IMR-90 (cell line): ENCODE measurements at regions not wholly inside any gene's neighbourhood (a gene's known extent, or its start where the extent isn't known, plus 50 kb on each side); places are given as distances from the start of the nearest gene placed in this dataset.

Experiments used
- ATAC-seq: fragments of 200-7000 bp; cut with Tn5 transposase; 2 replicates; pipeline ENCODE4 v1.9.1; 2020; ENCODE audit warnings: low read depth, mild to moderate bottlenecking, moderate library complexity
- BruUV-seq: library from RNA; stranded (reverse); fragments of 400-500 nt; replicated peaks from 2 replicates; lab custom pipeline; 2021; lab: Mats Ljungman, UMichigan
- CTCF ChIA-PET: fragments of 300-600 bp; formaldehyde crosslinking; extraction: SDS; loops from one replicate; lab custom pipeline; 2021; ENCODE audit warnings: antibody characterized with exemption; lab: Yijun Ruan, JAX
- POLR2A ChIA-PET: fragments of 300-600 bp; sonication (Branson Sonifier 250); formaldehyde crosslinking; loops from one replicate; lab custom pipeline; 2022; ENCODE audit warnings: antibody characterized with exemption; ENCODE audit not compliant: unreplicated experiment; lab: Charles Lee
- DNase-seq: peaks from one replicate; pipeline ENCODE4 v3.0.0; 2013
- H2AFZ ChIP-seq: replicated peaks from 2 replicates; pipeline ENCODE3; 2013; ENCODE audit warnings: low read length, mild to moderate bottlenecking; ENCODE audit not compliant: poor library complexity
- H2AK5ac ChIP-seq: 2 replicates; pipeline ENCODE4 v1.6.1; 2013; ENCODE audit warnings: low read depth, low read length, inconsistent platforms
- H2AK9ac ChIP-seq: replicated peaks from 2 replicates; pipeline ENCODE3; 2013; ENCODE audit warnings: mild to moderate bottlenecking, low read depth, low read length, moderate library complexity; ENCODE audit not compliant: poor library complexity
- H2BK120ac ChIP-seq: 2 replicates; pipeline ENCODE4 v1.6.1; 2013; ENCODE audit warnings: low read depth, low read length, inconsistent platforms
- H2BK15ac ChIP-seq: 3 replicates; pipeline ENCODE4 v1.6.1; 2013; ENCODE audit warnings: low read depth, low read length, inconsistent platforms
- H2BK20ac ChIP-seq: 2 replicates; pipeline ENCODE4 v1.6.1; 2013; ENCODE audit warnings: low read depth, mild to moderate bottlenecking, inconsistent platforms, low read length, moderate library complexity
- H2BK5ac ChIP-seq: 2 replicates; pipeline ENCODE4 v1.6.1; 2013; ENCODE audit warnings: mild to moderate bottlenecking, low read depth, low read length, inconsistent platforms; ENCODE audit not compliant: poor library complexity, severe bottlenecking
- H3K14ac ChIP-seq: replicated peaks from 2 replicates; pipeline ENCODE4 v1.6.1; 2013; ENCODE audit warnings: low read depth, low read length, inconsistent platforms
- H3K18ac ChIP-seq: 2 replicates; pipeline ENCODE4 v1.6.1; 2013; ENCODE audit warnings: low read depth, low read length, control low read depth
- H3K23ac ChIP-seq: 2 replicates; pipeline ENCODE4 v1.6.1; 2013; ENCODE audit warnings: low read depth, low read length, inconsistent platforms
- H3K27ac ChIP-seq: 2 replicates; pipeline ENCODE4 v1.5.1; 2013; ENCODE audit warnings: mild to moderate bottlenecking, control low read depth, low read length; ENCODE audit not compliant: insufficient read depth
- H3K27me3 ChIP-seq: 2 replicates; pipeline ENCODE4 v1.6.1; 2013; ENCODE audit warnings: low read length; ENCODE audit not compliant: control insufficient read depth, insufficient read depth
- H3K36me3 ChIP-seq: 2 replicates; pipeline ENCODE4 v1.6.1; 2013; ENCODE audit warnings: low read length, mixed read lengths; ENCODE audit not compliant: control insufficient read depth, insufficient read depth
- H3K4ac ChIP-seq: 2 replicates; pipeline ENCODE4 v1.6.1; 2013; ENCODE audit warnings: low read depth, low read length, inconsistent platforms
- H3K4me1 ChIP-seq: 2 replicates; pipeline ENCODE4 v1.6.1; 2013; ENCODE audit warnings: low read length, mixed read lengths; ENCODE audit not compliant: control insufficient read depth, insufficient read depth
- H3K4me2 ChIP-seq: 2 replicates; pipeline ENCODE4 v1.6.1; 2013; ENCODE audit warnings: low read depth, mild to moderate bottlenecking, control low read depth, low read length, moderate library complexity
- H3K4me3 ChIP-seq: 2 replicates; pipeline ENCODE4 v1.5.1; 2013; ENCODE audit warnings: low read depth, mild to moderate bottlenecking, control low read depth, low read length, moderate library complexity; ENCODE audit not compliant: insufficient read depth
- H3K56ac ChIP-seq: 2 replicates; pipeline ENCODE4 v1.6.1; 2013; ENCODE audit warnings: low read length, inconsistent platforms; ENCODE audit not compliant: insufficient read depth; ENCODE audit errors: extremely low read depth
- H3K79me1 ChIP-seq, 2 experiments: 2 replicates each; pipeline ENCODE4 v1.6.1; 2013; ENCODE audit warnings: low read length in 2 of 2, inconsistent platforms in 1 of 2, low read depth in 1 of 2
- H3K9ac ChIP-seq: 2 replicates; pipeline ENCODE4 v1.6.1; 2013; ENCODE audit warnings: low read depth, low read length, control low read depth
- H3K9me1 ChIP-seq: 2 replicates; pipeline ENCODE4 v1.6.1; 2013; ENCODE audit warnings: low read length, inconsistent platforms; ENCODE audit not compliant: insufficient read depth
- H3K9me3 ChIP-seq: 2 replicates; pipeline ENCODE4 v1.6.1; 2013; ENCODE audit warnings: low read length; ENCODE audit not compliant: control insufficient read depth, insufficient read depth
- H4K20me1 ChIP-seq: 2 replicates; pipeline ENCODE4 v1.6.1; 2013; ENCODE audit warnings: low read length, inconsistent platforms; ENCODE audit not compliant: insufficient read depth
- H4K5ac ChIP-seq: 2 replicates; pipeline ENCODE4 v1.6.1; 2013; ENCODE audit warnings: mild to moderate bottlenecking, low read depth, low read length, control low read depth
- H4K8ac ChIP-seq, 2 experiments: 2 replicates each; pipeline ENCODE4 v1.6.1; 2013; ENCODE audit warnings: low read depth in 2 of 2, low read length in 2 of 2, control low read depth in 1 of 2, inconsistent platforms in 1 of 2
- H4K91ac ChIP-seq: 2 replicates; pipeline ENCODE4 v1.6.1; 2013; ENCODE audit warnings: low read depth, low read length, inconsistent platforms; ENCODE audit not compliant: insufficient read depth
- CEBPB ChIP-seq: IDR thresholded peaks from 2 replicates; pipeline ENCODE4 v1.6.1; 2012; ENCODE audit warnings: low read depth, low read length, improper control_type of control experiment
- RAD21 ChIP-seq: IDR thresholded peaks from 2 replicates; pipeline ENCODE4 v1.6.1; 2012; ENCODE audit warnings: low read length, improper control_type of control experiment
- WGBS, 2 experiments: methylation state at CpG; one replicate each; pipeline versions ENCODE4 v1.1.5 to v1.1.7; 2013; ENCODE audit warnings: missing lambda C conversion rate in 2 of 2; ENCODE audit not compliant: insufficient read length in 1 of 2; ENCODE audit errors: extremely low coverage in 2 of 2; 5-methylcytosine and 5-hydroxymethylcytosine counted together
- dilution Hi-C: fragments of 300-500 bp; cut with HindIII; formaldehyde crosslinking; loops from one replicate; pipeline ENCODE4 v1.14.3; 2018; ENCODE audit warnings: low sequenced_read_pairs; ENCODE audit not compliant: unreplicated experiment
- in situ Hi-C: fragments of 300-500 bp; cut with MboI; formaldehyde crosslinking; loops from 3 replicates; pipeline ENCODE4 v1.14.3; 2019; ENCODE audit warnings: low sequenced_read_pairs, inconsistent platforms, mixed read lengths
- intact Hi-C: fragments of 100-400 bp; cut with micrococcal nuclease; formaldehyde crosslinking; loops from 2 replicates; pipeline ENCODE4 v1.10.0; 2022

DNA sequence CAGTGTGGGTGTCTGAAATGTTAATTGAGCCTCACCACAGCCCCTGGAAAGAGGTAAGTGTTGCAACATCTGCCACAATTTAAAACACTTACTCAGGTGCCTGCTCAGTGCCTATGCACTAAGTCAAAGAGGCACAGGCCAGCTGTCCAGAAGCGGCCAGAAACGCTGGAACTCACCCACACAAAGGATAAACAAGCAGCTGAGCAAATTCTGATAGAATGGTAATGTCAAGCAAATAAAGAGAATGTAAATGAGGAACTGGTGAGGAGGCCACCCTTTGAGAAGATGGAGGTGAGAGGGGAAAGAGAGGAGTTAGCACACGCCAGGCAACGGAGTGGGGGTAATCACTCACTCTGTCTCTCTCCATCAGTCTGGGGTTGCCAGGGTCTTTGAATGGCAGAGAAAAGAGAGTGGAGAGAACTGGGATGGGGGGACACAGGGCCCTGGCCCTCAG lies 67.7 kb upstream of the SERP2 start:
- H3K9me1 ChIP-seq: peaks cover 16% of the 10 kb centered on the region
- DNase-seq: peak; percentile 67
- H3K4me2 ChIP-seq: peak overlapping the region; percentile 54
- H4K5ac ChIP-seq: peak overlapping the region; percentile 40
- peak overlapping the region; percentile 65 for H3K27ac ChIP-seq
- dilution Hi-C loops (no loop called here), intact Hi-C loops (loop anchor here (5.0 kb wide), 1 partner anchor 131 kb away; no protein-coding TSS in a partner anchor), in situ Hi-C loops (no loop called here)
- peak overlapping the region; percentile 44 for H3K23ac ChIP-seq
- no peak overlapping the region for H3K4me3 ChIP-seq
- peak overlapping the region; percentile 97 for H2BK120ac ChIP-seq
- no peaks in the 10 kb centered on the region for H3K27me3 ChIP-seq
- H4K8ac ChIP-seq: peak overlapping the region; percentile 44 to 97
- H2BK5ac ChIP-seq: peak overlapping the region; percentile 79
- no peaks in the 10 kb centered on the region for H3K9me3 ChIP-seq
- H2AFZ ChIP-seq: peak overlapping the region; percentile 64
- no CpG with 5 or more reads among the region's 4 CpGs for WGBS, 2 experiments
- ChIA-PET CTCF (no interaction called here), POLR2A (no interaction called here)
- peak overlapping the region; percentile 40 for H2BK20ac ChIP-seq
- no peaks in the 10 kb centered on the region for H3K79me1 ChIP-seq
- TF ChIP-seq RAD21 (no peak), CEBPB (peak; percentile 88)
- peak overlapping the region; percentile 69 for H3K4ac ChIP-seq
- H3K14ac ChIP-seq: peak overlapping the region; percentile 13; the same call in 1 of the 2 replicates
- 0 out of 2 replicates have a peak overlapping the region, but pooled peaks have one; percentile 53 for H3K56ac ChIP-seq
- H3K18ac ChIP-seq: peak overlapping the region; percentile 41
- H3K4me1 ChIP-seq: peaks cover 22% of the 10 kb centered on the region
- peak overlapping the region; percentile 52 for H2AK5ac ChIP-seq
- H4K20me1 ChIP-seq: no peaks in the 10 kb centered on the region
- no TSS peak for BruUV-seq
- H2BK15ac ChIP-seq: peak overlapping the region; percentile 62; the same call in 2 of the 3 replicates
- 0 out of 2 replicates have a peak overlapping the region, but pooled peaks have one; percentile 11 for H3K9ac ChIP-seq
- peak overlapping the region; percentile 53 for H4K91ac ChIP-seq
- H3K36me3 ChIP-seq: no peaks in the 10 kb centered on the region
- ATAC-seq: peak; percentile 62
- H2AK9ac ChIP-seq: peak overlapping the region; percentile 83
